ENCODE measurements at regions not wholly inside any gene's neighbourhood (a gene's known extent, or its start where the extent isn't known, plus 50 kb on each side); places are given as distances from the start of the nearest gene placed in this dataset.

DNA sequence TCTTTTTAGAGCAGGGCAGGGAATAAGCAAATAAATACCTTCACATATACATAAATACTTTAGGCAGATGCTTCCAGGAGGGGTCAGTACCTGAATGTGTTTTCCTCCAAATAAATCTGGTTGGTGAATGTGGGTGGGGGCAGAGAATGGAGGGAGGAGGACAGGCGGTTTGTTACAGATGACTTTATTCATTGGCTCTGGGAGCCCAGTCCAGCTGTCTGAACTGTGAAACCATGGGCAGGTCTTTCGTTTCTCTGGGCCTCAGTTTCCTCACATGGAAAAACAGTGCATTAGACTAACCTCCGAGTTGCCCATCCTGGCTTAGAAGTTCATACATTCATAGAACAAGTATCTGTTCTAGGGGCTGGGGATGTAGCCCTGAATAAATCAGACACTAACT, 124.6 kb downstream of the IER5 start:
- Histone ChIP-seq H3K27ac (ENCODE audit: extremely low read depth, low read depth, low read length) (no peak overlapping the region), H3K4me3 (ENCODE audit: low read depth, low read length) (no peak overlapping the region), H3K36me3 (ENCODE audit: control insufficient read depth in 2 of 2, insufficient read depth in 1 of 2, low read length in 2 of 2) (no peaks in the 10 kb centered on the region), H3K9me3 (ENCODE audit: control insufficient read depth, insufficient read depth, low read depth, low read length) (no peaks in the 10 kb centered on the region), H3K4me1 (ENCODE audit: control insufficient read depth, insufficient read depth, low read length) (no peaks in the 10 kb centered on the region)
- ChIA-PET POLR2A (no interaction called here), CTCF (interaction anchor here (1.5 kb wide), 1 partner anchor 24 kb away, joined by 3 read pairs; no protein-coding TSS in a partner anchor)
- TF ChIP-seq ZNF654 (tag by site-specific recombination; IDR thresholded peaks at IDR 0.05; ENCODE audit: low read depth) = no peak
- TF ChIP-seq MEIS1 (CRISPR knock-in tag; IDR thresholded peaks at IDR 0.05; ENCODE audit: borderline replicate concordance) = no peak
- no peak for TF ChIP-seq ZNF561 (tag by site-specific recombination; IDR thresholded peaks at IDR 0.05; ENCODE audit: borderline replicate concordance)
- no peak for TF ChIP-seq ZNF221 (tag by site-specific recombination; IDR thresholded peaks at IDR 0.05; ENCODE audit: borderline replicate concordance)
- TF ChIP-seq IKZF3 (tag by site-specific recombination; IDR thresholded peaks at IDR 0.05) = no peak

DNA sequence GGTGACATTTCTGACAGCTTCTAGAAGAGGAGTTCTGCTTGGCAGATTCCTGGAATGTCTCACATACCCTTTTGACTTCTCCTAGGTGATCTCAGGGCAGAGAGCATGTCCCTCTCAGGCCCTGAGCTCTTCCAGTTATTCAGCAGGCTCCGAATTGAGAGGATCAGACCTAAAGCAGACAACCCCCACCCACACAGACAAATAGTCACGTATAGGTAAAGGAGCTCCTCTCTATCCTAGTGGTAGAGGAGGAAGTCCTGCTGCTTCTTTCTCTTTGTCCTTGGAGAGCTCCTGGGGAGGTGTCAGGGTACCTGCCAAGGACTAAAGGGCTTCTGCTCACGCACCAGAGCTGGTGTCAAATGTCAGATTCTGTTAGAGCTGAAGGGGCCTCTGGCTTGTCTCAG, 128.1 kb downstream of the IER5 start:
- Histone ChIP-seq H3K27ac (ENCODE audit: extremely low read depth, low read depth, low read length) (no peak overlapping the region), H3K9me3 (ENCODE audit: control insufficient read depth, insufficient read depth, low read depth, low read length) (no peaks in the 10 kb centered on the region), H3K4me1 (ENCODE audit: control insufficient read depth, insufficient read depth, low read length) (no peaks in the 10 kb centered on the region), H3K4me3 (ENCODE audit: low read depth, low read length) (no peak overlapping the region), H3K36me3 (ENCODE audit: control insufficient read depth in 2 of 2, insufficient read depth in 1 of 2, low read length in 2 of 2) (no peaks in the 10 kb centered on the region)
- ChIA-PET CTCF (interaction anchor here (0.6 to 1.0 kb wide), 2 partner anchors 214 to 264 kb away, joined by 3 read pairs; no protein-coding TSS in a partner anchor), POLR2A (no interaction called here)
- TF ChIP-seq MZF1 (tag by site-specific recombination; IDR thresholded peaks at IDR 0.05; ENCODE audit: borderline replicate concordance) (no peak), ZBTB17 (tag by site-specific recombination; IDR thresholded peaks at IDR 0.05) (no peak), ZNF366 (tag by site-specific recombination; conservative IDR thresholded peaks at IDR 0.05) (no peak), ZNF623 (tag by site-specific recombination; IDR thresholded peaks at IDR 0.05) (no peak), ZNF221 (tag by site-specific recombination; IDR thresholded peaks at IDR 0.05; ENCODE audit: borderline replicate concordance) (no peak), ZNF549 (tag by site-specific recombination; IDR thresholded peaks at IDR 0.05) (no peak), YY1 (tag by site-specific recombination; IDR thresholded peaks at IDR 0.05) (no peak), FEZF1 (tag by site-specific recombination; IDR thresholded peaks at IDR 0.05) (no peak), OSR2 (tag by site-specific recombination; IDR thresholded peaks at IDR 0.05) (no peak), ZNF214 (tag by site-specific recombination; IDR thresholded peaks at IDR 0.05; ENCODE audit: borderline replicate concordance) (no peak)
- TF ChIP-seq, protein P1, sequence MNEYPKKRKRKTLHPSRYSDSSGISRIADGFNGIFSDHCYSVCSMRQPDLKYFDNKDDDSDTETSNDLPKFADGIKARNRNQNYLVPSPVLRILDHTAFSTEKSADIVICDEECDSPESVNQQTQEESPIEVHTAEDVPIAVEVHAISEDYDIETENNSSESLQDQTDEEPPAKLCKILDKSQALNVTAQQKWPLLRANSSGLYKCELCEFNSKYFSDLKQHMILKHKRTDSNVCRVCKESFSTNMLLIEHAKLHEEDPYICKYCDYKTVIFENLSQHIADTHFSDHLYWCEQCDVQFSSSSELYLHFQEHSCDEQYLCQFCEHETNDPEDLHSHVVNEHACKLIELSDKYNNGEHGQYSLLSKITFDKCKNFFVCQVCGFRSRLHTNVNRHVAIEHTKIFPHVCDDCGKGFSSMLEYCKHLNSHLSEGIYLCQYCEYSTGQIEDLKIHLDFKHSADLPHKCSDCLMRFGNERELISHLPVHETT (tag by site-specific recombination; IDR thresholded peaks at IDR 0.05) = no peak
- TF ChIP-seq, protein P2, sequence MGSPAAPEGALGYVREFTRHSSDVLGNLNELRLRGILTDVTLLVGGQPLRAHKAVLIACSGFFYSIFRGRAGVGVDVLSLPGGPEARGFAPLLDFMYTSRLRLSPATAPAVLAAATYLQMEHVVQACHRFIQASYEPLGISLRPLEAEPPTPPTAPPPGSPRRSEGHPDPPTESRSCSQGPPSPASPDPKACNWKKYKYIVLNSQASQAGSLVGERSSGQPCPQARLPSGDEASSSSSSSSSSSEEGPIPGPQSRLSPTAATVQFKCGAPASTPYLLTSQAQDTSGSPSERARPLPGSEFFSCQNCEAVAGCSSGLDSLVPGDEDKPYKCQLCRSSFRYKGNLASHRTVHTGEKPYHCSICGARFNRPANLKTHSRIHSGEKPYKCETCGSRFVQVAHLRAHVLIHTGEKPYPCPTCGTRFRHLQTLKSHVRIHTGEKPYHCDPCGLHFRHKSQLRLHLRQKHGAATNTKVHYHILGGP (tag by site-specific recombination; IDR thresholded peaks at IDR 0.05) = no peak
- TF ChIP-seq, protein P3, sequence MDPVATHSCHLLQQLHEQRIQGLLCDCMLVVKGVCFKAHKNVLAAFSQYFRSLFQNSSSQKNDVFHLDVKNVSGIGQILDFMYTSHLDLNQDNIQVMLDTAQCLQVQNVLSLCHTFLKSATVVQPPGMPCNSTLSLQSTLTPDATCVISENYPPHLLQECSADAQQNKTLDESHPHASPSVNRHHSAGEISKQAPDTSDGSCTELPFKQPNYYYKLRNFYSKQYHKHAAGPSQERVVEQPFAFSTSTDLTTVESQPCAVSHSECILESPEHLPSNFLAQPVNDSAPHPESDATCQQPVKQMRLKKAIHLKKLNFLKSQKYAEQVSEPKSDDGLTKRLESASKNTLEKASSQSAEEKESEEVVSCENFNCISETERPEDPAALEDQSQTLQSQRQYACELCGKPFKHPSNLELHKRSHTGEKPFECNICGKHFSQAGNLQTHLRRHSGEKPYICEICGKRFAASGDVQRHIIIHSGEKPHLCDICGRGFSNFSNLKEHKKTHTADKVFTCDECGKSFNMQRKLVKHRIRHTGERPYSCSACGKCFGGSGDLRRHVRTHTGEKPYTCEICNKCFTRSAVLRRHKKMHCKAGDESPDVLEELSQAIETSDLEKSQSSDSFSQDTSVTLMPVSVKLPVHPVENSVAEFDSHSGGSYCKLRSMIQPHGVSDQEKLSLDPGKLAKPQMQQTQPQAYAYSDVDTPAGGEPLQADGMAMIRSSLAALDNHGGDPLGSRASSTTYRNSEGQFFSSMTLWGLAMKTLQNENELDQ (tag by site-specific recombination; IDR thresholded peaks at IDR 0.05; ENCODE audit: low read depth) = no peak
- TF ChIP-seq, protein P4, sequence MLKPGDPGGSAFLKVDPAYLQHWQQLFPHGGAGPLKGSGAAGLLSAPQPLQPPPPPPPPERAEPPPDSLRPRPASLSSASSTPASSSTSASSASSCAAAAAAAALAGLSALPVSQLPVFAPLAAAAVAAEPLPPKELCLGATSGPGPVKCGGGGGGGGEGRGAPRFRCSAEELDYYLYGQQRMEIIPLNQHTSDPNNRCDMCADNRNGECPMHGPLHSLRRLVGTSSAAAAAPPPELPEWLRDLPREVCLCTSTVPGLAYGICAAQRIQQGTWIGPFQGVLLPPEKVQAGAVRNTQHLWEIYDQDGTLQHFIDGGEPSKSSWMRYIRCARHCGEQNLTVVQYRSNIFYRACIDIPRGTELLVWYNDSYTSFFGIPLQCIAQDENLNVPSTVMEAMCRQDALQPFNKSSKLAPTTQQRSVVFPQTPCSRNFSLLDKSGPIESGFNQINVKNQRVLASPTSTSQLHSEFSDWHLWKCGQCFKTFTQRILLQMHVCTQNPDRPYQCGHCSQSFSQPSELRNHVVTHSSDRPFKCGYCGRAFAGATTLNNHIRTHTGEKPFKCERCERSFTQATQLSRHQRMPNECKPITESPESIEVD (tag by site-specific recombination; IDR thresholded peaks at IDR 0.05) = no peak
- TF ChIP-seq, protein P5, sequence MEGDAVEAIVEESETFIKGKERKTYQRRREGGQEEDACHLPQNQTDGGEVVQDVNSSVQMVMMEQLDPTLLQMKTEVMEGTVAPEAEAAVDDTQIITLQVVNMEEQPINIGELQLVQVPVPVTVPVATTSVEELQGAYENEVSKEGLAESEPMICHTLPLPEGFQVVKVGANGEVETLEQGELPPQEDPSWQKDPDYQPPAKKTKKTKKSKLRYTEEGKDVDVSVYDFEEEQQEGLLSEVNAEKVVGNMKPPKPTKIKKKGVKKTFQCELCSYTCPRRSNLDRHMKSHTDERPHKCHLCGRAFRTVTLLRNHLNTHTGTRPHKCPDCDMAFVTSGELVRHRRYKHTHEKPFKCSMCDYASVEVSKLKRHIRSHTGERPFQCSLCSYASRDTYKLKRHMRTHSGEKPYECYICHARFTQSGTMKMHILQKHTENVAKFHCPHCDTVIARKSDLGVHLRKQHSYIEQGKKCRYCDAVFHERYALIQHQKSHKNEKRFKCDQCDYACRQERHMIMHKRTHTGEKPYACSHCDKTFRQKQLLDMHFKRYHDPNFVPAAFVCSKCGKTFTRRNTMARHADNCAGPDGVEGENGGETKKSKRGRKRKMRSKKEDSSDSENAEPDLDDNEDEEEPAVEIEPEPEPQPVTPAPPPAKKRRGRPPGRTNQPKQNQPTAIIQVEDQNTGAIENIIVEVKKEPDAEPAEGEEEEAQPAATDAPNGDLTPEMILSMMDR (tag by site-specific recombination; IDR thresholded peaks at IDR 0.05) = no peak
